ENCODE measurements at regions not wholly inside any gene's neighbourhood (a gene's known extent, or its start where the extent isn't known, plus 50 kb on each side); places are given as distances from the start of the nearest gene placed in this dataset.
A peak's percentile ranks its signal among the peaks of the same experiment; 100 is the strongest.

DNA sequence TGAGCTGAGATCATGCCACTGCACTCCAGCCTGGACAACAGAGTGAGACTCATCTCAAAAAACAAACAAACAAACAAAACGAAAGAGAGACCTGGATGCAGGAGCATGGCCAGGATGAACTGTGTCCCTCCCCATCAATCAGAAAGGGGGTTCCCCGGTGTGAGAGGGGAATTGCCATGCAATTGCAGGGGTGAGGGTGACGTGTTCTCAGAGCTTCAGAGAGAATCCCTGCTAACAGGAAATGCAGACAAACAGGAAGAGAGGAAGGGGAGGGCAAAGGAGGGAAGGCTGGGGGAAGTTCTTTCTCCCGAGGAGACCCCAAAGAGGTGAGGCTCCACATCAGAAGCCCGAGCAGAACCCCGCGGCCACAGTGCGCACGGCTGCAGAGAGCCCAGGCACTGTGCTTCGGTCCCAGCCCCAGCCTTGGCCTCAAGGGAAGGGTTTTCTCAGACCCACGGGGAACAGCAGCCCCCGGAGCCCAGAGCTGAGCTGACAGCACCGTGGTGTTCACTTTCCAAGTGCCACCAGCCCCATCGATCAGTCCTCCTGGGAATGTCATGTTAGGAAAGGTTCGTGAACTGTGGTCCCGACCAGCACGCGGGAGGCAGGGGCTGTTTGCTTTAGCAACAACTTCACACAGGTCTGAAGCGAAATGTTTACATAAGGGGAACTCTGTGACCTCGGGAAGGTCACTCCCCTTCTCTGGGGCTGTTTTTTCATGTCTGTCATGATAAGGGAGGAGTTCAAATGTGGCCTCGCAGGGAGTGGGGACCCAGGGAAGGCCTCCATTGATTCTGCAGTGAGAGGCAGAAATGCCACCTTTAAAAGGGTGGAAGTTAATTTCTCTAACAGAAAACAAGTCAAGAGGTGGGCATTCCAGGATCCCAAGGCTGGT, 108.0 kb upstream of the ANO1 start (continued):
- TF ChIP-seq, protein P1, sequence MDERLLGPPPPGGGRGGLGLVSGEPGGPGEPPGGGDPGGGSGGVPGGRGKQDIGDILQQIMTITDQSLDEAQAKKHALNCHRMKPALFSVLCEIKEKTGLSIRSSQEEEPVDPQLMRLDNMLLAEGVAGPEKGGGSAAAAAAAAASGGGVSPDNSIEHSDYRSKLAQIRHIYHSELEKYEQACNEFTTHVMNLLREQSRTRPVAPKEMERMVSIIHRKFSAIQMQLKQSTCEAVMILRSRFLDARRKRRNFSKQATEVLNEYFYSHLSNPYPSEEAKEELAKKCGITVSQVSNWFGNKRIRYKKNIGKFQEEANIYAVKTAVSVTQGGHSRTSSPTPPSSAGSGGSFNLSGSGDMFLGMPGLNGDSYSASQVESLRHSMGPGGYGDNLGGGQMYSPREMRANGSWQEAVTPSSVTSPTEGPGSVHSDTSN (CRISPR knock-in tag; IDR thresholded peaks at IDR 0.05) = peak; percentile 61; the same call in 1 of the 2 replicates
- TF ChIP-seq ZNF615 (CRISPR knock-in tag; IDR thresholded peaks at IDR 0.05; ENCODE audit: borderline replicate concordance) = no peak
- TF ChIP-seq PAX8 (CRISPR knock-in tag; IDR thresholded peaks at IDR 0.05; ENCODE audit: borderline replicate concordance) = no peak
- peak; percentile 32; the same call in 1 of the 2 replicates for TF ChIP-seq BRF2 (CRISPR knock-in tag; IDR thresholded peaks at IDR 0.05)
- no peak for TF ChIP-seq ZBTB49 (CRISPR knock-in tag; IDR thresholded peaks at IDR 0.05; ENCODE audit: borderline replicate concordance)
- TF ChIP-seq ZNF629 (CRISPR knock-in tag; conservative IDR thresholded peaks at IDR 0.05) = peak; percentile 49
- TF ChIP-seq THAP7 (CRISPR knock-in tag; IDR thresholded peaks at IDR 0.05) = no peak
- 0 out of 2 replicates have a peak, but pooled peaks have one; percentile 20 for TF ChIP-seq DNMT1 (CRISPR knock-in tag; IDR thresholded peaks at IDR 0.05)
- TF ChIP-seq EED (CRISPR knock-in tag; IDR thresholded peaks at IDR 0.05) = 0 out of 2 replicates have a peak, but pooled peaks have one; percentile 26
- no peak for TF ChIP-seq SIN3A (IDR thresholded peaks at IDR 0.05; ENCODE audit: borderline replicate concordance, low read depth, low read length)
- TF ChIP-seq NR2F6 (IDR thresholded peaks at IDR 0.05) = peak; percentile 100
- peak; percentile 100 for TF ChIP-seq NR2F6 (CRISPR knock-in tag; IDR thresholded peaks at IDR 0.05)
- TF ChIP-seq ZNF234 (CRISPR knock-in tag; conservative IDR thresholded peaks at IDR 0.05) = no peak
- TF ChIP-seq, protein P2, sequence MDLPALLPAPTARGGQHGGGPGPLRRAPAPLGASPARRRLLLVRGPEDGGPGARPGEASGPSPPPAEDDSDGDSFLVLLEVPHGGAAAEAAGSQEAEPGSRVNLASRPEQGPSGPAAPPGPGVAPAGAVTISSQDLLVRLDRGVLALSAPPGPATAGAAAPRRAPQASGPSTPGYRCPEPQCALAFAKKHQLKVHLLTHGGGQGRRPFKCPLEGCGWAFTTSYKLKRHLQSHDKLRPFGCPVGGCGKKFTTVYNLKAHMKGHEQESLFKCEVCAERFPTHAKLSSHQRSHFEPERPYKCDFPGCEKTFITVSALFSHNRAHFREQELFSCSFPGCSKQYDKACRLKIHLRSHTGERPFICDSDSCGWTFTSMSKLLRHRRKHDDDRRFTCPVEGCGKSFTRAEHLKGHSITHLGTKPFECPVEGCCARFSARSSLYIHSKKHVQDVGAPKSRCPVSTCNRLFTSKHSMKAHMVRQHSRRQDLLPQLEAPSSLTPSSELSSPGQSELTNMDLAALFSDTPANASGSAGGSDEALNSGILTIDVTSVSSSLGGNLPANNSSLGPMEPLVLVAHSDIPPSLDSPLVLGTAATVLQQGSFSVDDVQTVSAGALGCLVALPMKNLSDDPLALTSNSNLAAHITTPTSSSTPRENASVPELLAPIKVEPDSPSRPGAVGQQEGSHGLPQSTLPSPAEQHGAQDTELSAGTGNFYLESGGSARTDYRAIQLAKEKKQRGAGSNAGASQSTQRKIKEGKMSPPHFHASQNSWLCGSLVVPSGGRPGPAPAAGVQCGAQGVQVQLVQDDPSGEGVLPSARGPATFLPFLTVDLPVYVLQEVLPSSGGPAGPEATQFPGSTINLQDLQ (CRISPR knock-in tag; IDR thresholded peaks at IDR 0.05) = no peak
- 0 out of 2 replicates have a peak, but pooled peaks have one; percentile 20 for TF ChIP-seq CAMTA2 (CRISPR knock-in tag; IDR thresholded peaks at IDR 0.05; ENCODE audit: borderline replicate concordance)
- TF ChIP-seq FOXK1 (CRISPR knock-in tag; IDR thresholded peaks at IDR 0.05; ENCODE audit: borderline replicate concordance, low read depth) = peak; percentile 93
- TF ChIP-seq ZEB1 (IDR thresholded peaks at IDR 0.05; ENCODE audit: insufficient replicate concordance, low read depth) = peak; percentile 52

Measured in HepG2 (cell line).